CD4-positive, alpha-beta T cell treated with Interleukin-15 for 1 hour (primary cell): ENCODE measurements at regions not wholly inside any gene's neighbourhood (a gene's known extent, or its start where the extent isn't known, plus 50 kb on each side); places are given as distances from the start of the nearest gene placed in this dataset.

Experiments
- DNase-seq: peaks from one replicate; pipeline ENCODE4 v3.0.0-alpha.2; 2020

GRCh38 chr6:91433660-91434534, 847.0 kb upstream of the MAP3K7 start:
- DNase-seq: no peak

- no peak for DNase-seq
Measured at GRCh38 chr6:91428953-91429560, 842.2 kb upstream of the MAP3K7 start.

DNA sequence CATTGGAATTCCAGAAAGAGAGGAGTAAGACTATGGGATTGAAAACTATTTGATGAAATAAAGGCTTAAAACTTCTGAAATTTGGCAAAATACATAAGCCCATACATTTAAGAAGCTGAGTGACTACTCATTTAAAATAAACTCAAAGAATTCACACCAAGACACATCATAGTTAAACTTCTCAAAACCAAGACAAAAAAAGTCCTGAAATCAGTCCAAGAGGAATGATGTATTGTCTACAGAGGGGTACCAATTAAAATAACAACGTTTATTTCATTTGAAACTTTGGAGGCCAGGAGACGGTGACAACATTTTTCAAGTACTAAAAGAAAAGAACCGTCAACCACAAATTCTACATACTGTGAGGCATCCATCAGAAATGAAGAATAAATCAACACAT, 841.4 kb upstream of the MAP3K7 start:
- no peak for DNase-seq

GRCh38 chr6:91420243-91420642, 833.4 kb upstream of the MAP3K7 start:
- no peak for DNase-seq

DNA sequence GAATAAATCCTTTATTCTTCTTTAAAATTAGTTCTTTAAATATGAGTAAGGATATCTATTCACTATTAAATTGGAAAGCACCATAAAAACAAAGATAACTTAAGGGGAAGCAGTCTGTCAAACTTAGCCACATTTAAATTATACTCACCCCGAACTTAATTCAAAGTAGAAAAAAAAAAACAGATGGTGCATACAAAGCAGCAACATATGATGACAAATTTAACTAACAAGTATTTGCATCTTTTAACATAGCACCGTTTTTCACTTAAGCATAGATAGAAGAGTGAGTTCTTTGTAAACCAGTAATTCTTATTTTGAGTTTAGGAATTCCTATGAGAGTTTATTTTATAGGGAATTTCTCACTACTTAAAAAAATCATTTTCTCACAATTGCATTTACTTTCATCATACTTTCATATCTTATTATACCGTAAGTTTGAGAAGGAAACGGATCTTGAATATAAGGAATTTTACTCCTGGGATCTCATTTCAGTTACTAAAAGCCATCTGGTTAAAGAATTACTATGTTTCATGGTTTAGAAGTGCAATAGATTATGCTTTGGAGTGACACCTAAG, 828.2 kb upstream of the MAP3K7 start:
- no peak for DNase-seq

DNA sequence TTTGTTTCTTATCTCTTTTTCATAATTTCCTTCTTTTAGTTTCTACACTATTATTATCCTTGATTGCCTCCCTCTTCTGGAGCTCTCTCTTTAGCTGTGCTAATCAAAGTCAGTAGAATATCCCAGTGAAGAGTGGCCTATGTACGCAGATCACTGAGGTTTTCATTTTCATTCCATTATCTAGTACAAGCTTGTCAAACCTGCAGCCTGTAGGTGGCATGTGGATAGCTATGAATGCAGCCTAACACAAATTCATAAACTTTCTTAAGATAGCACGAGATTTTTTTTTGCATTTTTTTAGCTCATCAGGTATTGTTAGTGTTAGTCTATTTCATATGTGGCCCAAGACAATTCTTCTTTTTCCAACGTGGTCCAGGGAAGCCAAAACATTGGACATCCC, 825.7 kb upstream of the MAP3K7 start:
- no peak for DNase-seq

GRCh38 chr6:91407706-91408105, 820.8 kb upstream of the MAP3K7 start:
- DNase-seq: no peak

DNA sequence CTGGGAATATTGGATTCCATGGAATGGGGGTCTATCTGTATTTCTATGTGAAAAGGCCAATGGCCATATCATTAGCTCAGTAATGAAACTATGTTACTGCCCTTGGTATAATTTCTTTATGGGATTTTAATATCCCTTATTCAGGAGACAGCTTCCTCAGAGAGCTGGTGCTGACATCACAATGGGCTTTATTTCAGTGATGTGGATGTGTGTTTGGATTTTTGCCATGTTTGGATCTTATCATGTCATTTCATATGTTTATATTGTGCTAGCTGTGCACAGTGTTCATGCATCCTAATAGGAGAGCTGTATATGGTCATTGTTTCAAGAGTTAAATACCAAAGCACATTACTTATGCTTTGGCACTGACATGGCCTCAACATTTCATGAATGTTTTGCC, 806.1 kb upstream of the MAP3K7 start:
- no peak for DNase-seq

GRCh38 chr6:91387290-91388059, 800.6 kb upstream of the MAP3K7 start:
- DNase-seq: no peak

DNA sequence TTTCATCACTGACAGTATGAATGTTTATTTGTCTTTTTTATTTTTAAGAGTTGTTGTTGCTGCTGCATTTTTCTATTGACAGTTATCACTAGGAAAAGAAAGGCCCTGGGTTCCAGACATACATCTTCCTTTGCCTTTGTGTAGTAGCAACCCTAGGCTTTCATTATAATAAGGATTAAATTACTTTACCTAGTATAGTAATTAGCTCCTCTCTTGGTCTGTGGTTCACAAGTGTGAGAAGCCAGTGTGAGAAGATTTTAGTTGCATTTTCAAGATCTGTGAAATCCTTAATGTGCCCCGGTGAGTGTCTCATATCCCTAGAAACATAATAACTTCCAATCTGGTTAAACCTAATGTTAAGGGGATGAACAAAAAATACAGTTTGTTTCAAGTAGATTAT, 799.3 kb upstream of the MAP3K7 start:
- DNase-seq: no peak

- DNase-seq: no peak
Measured at GRCh38 chr6:91383207-91383606, 796.3 kb upstream of the MAP3K7 start.

DNA sequence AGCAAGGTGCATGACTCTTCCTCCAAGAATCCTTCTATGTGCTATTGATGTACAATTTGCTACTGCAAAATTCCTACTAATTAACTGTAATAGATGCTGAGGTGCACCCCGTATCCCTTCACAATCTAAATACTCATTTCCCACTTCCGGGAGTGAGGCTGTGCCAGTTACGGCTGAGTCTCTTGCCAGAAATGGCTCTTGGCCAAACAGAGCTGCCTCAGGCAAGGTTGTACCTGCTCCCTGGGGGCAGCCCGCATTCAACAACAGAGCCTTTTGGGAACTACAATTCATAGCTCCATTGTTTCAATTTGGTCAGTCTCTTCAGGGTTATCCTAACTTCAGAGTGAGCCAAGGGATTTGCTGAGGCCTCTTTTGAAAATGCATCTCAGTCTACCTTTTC, 789.8 kb upstream of the MAP3K7 start:
- DNase-seq: no peak

- no peak for DNase-seq
Measured at GRCh38 chr6:91366781-91367180, 779.9 kb upstream of the MAP3K7 start.

DNA sequence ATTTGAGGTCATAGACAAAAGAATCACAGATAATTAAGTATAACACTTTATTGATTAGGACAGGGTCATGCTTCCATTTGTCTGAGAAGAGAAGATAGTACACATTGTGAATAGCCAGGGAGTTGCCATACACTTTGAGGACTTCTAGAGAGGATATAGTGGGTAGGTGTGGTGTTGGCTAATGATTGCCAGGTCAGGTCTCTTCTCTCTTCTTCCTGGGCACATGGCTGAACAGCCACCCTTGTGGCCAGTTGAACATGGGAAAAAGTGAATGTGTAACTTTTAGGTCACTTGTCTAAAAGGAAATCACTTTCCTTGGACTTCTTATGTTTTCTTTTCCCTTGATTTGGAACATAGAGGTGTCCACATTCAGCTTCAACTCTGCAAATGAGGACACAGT, 772.1 kb upstream of the MAP3K7 start:
- DNase-seq: no peak

DNA sequence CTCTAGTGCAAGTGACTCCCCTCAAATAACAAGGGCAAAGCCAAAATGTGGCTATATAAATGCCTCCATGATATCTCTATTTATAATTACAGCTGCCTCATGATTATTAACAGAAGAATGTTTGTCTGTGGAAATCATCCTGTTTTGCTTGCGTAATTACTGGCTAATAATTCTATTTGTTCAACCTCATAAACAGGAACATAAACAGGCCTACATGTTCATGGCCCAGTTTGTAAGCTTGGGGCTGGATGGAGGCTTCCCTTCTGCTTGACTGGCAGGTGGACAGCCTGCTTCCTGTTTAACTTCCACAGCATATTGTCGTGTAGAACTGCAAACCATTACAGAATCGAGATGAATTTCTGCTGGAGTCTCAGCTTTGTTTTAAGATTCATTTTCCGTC, 766.0 kb upstream of the MAP3K7 start:
- DNase-seq: no peak

- DNase-seq: no peak
Measured at GRCh38 chr6:91352321-91352720, 765.4 kb upstream of the MAP3K7 start.

- no peak for DNase-seq
Measured at GRCh38 chr6:91350146-91350908, 763.5 kb upstream of the MAP3K7 start.

GRCh38 chr6:91341473-91341872, 754.6 kb upstream of the MAP3K7 start:
- no peak for DNase-seq

DNA sequence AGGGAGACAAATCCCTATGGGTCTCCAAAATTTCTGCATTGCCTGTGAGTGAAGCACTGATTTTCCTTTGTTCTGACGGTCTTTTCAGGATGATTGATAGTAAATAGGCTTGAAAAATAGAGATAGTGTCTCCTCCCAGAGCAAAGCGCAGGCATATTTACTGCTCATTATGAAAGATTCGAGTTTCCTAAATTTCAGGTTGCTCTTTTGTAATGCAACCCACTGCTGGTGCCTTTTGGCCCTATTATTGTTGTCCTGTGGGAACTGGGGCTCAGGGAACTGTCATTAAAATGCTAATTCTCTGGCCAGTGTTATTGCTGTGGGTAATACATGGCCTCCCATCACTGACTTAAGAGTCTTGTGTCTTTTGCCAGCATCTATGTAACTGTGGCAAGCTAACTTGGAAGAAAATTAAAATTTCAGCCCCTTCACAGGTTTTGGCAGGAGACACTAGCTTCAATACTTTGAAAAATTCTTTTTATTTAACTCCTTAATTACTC, 754.1 kb upstream of the MAP3K7 start:
- no peak for DNase-seq

- DNase-seq: no peak
Measured at GRCh38 chr6:91337967-91338366, 751.1 kb upstream of the MAP3K7 start.

GRCh38 chr6:91330896-91331295, 744.0 kb upstream of the MAP3K7 start:
- DNase-seq: no peak

DNA sequence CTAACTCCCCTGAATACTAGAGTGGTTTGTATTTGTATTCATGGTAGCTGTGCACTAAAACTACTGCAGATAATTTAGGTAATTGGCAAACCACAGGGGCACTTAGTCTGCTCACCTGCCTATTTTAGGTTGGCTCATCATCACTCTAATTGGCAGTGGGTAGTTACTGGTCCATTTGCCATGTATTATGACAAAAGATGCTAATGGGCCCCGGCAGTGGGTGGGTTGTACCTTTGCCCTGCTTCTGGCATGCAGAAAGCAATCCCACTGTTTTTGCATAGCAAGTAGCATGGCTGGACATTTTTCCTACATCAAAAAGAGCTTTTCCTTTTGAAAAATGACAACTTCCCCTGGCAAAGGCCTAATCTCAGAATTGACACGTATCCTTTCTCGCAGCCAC, 741.4 kb upstream of the MAP3K7 start:
- DNase-seq: no peak

DNA sequence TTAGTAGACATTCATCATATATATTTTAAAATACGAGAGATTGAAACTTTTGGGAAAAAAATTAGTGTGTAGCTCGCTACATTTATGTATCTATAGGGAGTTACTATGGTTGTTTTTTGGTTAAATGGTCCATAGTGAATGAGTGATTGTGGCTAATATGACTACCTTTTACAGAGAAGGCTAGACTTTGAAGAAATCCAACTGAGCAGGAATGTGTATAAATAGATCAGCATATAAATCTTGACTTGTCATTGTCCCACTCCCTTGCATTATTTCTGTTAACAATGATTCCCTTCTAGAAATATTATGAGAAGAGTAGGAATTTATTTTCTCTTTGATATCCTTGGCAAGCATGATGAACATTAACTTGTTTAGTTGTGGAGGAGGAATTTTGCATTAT, 737.8 kb upstream of the MAP3K7 start:
- no peak for DNase-seq
